Right lobe of liver (tissue), 6 donors: ENCODE measurements at regions not wholly inside any gene's neighbourhood (a gene's known extent, or its start where the extent isn't known, plus 50 kb on each side); places are given as distances from the start of the nearest gene placed in this dataset.

Source experiments
- ATAC-seq, 4 donors: fragments of 200-7000 bp; cut with Tn5 transposase; one replicate each; pipeline ENCODE4 v1.9.1; 2020; ENCODE audit warnings: mild to moderate bottlenecking in 4 of 4, moderate library complexity in 4 of 4
- DNase-seq, 3 donors: peaks; one replicate each; pipeline ENCODE4 v3.0.0-alpha.2; 2020
- H3K27ac ChIP-seq, 3 donors: fragments of 200-600 bp; one replicate each; pipeline ENCODE4 v1.8.0; 2022
- H3K27me3 ChIP-seq, 2 donors: fragments of 200-600 bp; one replicate each; pipeline ENCODE4 v1.8.0; 2022
- H3K36me3 ChIP-seq, 4 donors: fragments of 200-600 bp; sonication (generic) in 1 of 4; one replicate each; pipeline versions ENCODE4 v1.5.1 to v1.8.0; 2017 to 2022; ENCODE audit warnings: control low read depth in 1 of 4
- H3K4me1 ChIP-seq, 4 donors: fragments of 200-600 bp; sonication (generic) in 1 of 4; one replicate each; pipeline versions ENCODE4 v1.5.1 to v1.8.0; 2017 to 2022; ENCODE audit warnings: control low read depth in 1 of 4
- H3K4me3 ChIP-seq, 3 donors: fragments of 200-600 bp; one replicate each; pipeline ENCODE4 v1.8.0; 2022
- H3K9me3 ChIP-seq, 4 donors: fragments of 200-600 bp; sonication (generic) in 1 of 4; one replicate each; pipeline versions ENCODE4 v1.5.1 to v1.8.0; 2017 to 2022; ENCODE audit warnings: control low read depth in 1 of 4
- CTCF ChIP-seq, 4 donors: fragments of 200-600 bp in 3 of 4; fragments of 450-650 bp in 1 of 4; IDR thresholded peaks; one replicate each; pipeline versions ENCODE4 v1.5.1 to v1.8.0; 2016 to 2022; ENCODE audit warnings: antibody characterized with exemption in 4 of 4, mild to moderate bottlenecking in 2 of 4
- POLR2A ChIP-seq: fragments of 450-650 bp; IDR thresholded peaks from one replicate; pipeline ENCODE4 v1.6.1; 2017; ENCODE audit warnings: antibody characterized with exemption, mild to moderate bottlenecking
- WGBS: methylation state at CpG from one replicate; pipeline ENCODE4 v1.1.6; 2018; ENCODE audit warnings: low coverage, low lambda C conversion rate; ENCODE audit not compliant: insufficient coverage; ENCODE audit errors: missing lambda C conversion rate; 5-methylcytosine and 5-hydroxymethylcytosine counted together
- intact Hi-C, 2 donors: fragments of 100-400 bp; cut with DNase I; formaldehyde crosslinking; loops; one replicate each; pipeline versions ENCODE4 v1.11.2 to v1.14.1; 2022
- donor health status: DM: no; HTN: yes; CAD: no.
- donor health status: DM: no; HTN: no; CAD: no.
- donor health status: DM: no; HTN: no; CAD: no.
- donor health status: DM: no; HTN: yes; CAD: no.
- donor health status: DM: no; HTN: yes; CAD: no.

DNA sequence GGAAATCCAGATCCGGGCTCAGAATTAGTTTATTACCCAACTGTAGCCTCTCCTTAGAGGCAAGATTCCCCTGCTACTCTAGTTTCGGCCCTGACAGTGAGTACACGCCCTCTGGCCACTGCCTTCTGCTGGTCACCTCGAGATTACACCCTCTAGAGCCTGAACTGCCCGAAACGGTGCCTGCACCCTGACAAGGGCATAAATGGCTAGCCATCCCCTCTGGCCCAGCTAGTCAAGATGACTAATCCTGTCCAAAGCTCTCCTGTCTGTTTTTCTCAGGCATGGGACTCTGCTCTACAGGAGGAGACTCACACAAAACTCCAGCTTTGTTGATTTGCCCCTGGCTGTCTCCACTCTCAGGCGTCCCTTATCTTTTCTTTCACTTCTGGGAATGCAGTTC lies 150.5 kb upstream of the UBE2E2 start:
- WGBS: 58% methylated on average over 6 of the region's 7 CpGs
- Histone ChIP-seq H3K9me3 (no peaks in the 10 kb centered on the region), H3K4me3 (no peak overlapping the region), H3K27me3 (no peaks in the 10 kb centered on the region), H3K27ac (no peak overlapping the region), H3K36me3 (no peaks in the 10 kb centered on the region), H3K4me1 (no peaks in the 10 kb centered on the region)
- DNase-seq (no peak), ATAC-seq (peak in 1 of 4 donors; percentile 20)
- no peak for TF ChIP-seq CTCF (IDR thresholded peaks at IDR 0.05)
- TF ChIP-seq POLR2A: no peak
- intact Hi-C loops: no loop called here

DNA sequence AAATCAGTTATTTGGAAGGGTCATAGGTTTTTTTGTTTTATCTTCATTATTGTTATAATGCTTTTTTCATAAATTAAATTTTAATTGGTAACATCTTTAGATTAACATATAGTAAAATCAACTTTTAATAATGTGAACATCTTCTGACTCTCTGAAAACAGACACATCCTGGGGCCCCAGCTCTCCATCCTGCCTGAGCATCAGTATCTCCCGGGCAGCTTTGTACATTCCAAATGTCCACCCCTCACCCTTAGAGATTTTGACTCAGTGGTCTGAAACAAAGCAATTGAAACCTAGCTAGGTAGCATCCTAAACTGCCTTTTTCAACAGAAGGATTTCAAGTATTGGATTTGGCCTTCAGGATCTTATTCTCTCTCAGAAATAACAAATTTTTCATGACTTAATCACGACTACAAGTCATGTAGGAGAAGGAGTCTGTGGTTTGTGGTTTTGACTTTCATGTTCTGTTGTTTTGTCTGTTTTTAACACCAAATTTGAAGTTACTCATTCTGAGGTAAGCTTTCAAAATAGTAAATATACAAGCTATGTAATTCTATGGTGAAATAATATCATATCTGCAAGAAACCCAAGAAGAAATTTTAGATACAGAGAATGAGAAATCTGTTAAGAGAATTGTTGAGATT lies 147.3 kb upstream of the UBE2E2 start:
- no peak overlapping the region for H3K27ac ChIP-seq
- 64% methylated on average over 2 of the region's 2 CpGs for WGBS
- no peak for TF ChIP-seq CTCF (IDR thresholded peaks at IDR 0.05)
- TF ChIP-seq POLR2A: no peak
- H3K4me3 ChIP-seq: no peak overlapping the region
- H3K9me3 ChIP-seq: no peaks in the 10 kb centered on the region
- H3K4me1 ChIP-seq: no peaks in the 10 kb centered on the region
- H3K36me3 ChIP-seq: no peaks in the 10 kb centered on the region
- no peak for DNase-seq
- no peaks in the 10 kb centered on the region for H3K27me3 ChIP-seq
- intact Hi-C loops: no loop called here
- ATAC-seq: no peak

DNA sequence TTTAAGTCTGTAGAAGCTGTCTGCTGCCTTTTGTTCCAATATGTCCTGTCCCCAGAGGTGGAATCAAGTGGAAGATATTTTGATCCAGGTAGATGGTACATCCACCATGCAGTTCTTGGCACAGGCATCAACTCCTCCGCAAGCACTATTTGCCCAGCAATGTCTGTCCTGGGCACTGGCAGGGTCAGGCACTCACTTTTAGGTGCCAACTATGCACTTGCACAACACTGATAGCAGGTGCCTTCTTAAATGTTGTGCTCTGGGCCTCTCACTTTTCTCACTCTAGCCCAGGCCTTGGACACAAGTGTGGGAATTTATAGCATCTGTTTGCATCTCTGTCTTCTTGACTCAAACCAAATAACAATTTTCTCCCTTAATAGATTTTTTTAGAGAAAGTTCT lies 140.5 kb upstream of the UBE2E2 start:
- TF ChIP-seq POLR2A (no peak), CTCF (IDR thresholded peaks at IDR 0.05) (no peak)
- WGBS: 50% methylated on average over 1 of the region's 1 CpG
- DNase-seq (no peak), ATAC-seq (peak in 2 of 4 donors; percentile 25 to 60)
- no peaks in the 10 kb centered on the region for H3K27me3 ChIP-seq
- intact Hi-C loops: no loop called here
- H3K9me3 ChIP-seq: no peaks in the 10 kb centered on the region
- H3K4me1 ChIP-seq: no peaks in the 10 kb centered on the region
- no peaks in the 10 kb centered on the region for H3K36me3 ChIP-seq
- H3K27ac ChIP-seq: no peak overlapping the region
- H3K4me3 ChIP-seq: no peak overlapping the region

DNA sequence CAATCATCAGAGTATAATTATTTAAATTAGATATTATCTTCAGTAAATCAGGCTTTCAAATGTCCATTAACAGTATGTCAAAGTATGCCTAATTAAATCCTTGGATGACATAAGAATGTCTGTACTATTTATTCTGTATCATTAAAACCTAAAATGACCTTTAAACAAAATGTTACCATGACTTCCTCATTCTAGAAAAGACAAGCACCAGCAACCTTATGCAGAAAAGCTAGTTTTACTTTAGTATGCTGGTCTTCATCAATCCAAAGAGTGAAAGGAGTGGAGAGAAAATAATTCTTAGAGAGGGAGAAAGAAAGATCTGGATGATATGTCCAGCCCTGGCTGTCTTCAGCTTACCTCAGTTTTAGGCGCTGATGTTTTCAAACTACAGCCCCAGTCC lies 140.1 kb upstream of the UBE2E2 start:
- no peak for TF ChIP-seq CTCF (IDR thresholded peaks at IDR 0.05)
- no peak for TF ChIP-seq POLR2A
- no peak overlapping the region for H3K27ac ChIP-seq
- no peaks in the 10 kb centered on the region for H3K36me3 ChIP-seq
- no peak overlapping the region for H3K4me3 ChIP-seq
- no CpG with 5 or more reads among the region's 1 CpG for WGBS
- H3K9me3 ChIP-seq: no peaks in the 10 kb centered on the region
- DNase-seq (no peak), ATAC-seq (no peak)
- H3K4me1 ChIP-seq: no peaks in the 10 kb centered on the region
- no peaks in the 10 kb centered on the region for H3K27me3 ChIP-seq
- intact Hi-C loops: no loop called here

DNA sequence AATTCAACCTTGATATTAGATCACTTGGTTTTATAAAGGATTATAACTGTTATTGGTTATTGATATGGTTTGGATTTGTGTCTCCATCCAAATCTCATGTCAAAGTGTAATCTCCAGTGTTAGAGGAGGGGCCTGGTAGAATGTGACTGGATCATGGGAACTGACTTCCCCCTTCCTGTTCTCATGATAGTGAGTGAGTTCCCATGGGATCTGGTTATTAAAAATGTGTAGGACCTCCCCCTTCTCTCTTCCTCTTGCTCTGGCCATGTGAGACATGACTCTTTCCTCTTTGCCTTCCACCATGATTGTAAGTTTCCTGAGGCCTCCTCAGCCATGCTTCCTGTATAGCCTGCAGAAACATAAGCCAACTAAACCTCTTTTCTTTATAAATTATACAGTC lies 136.0 kb upstream of the UBE2E2 start:
- Histone ChIP-seq H3K27me3 (no peaks in the 10 kb centered on the region), H3K9me3 (no peaks in the 10 kb centered on the region), H3K4me3 (no peak overlapping the region), H3K36me3 (no peaks in the 10 kb centered on the region), H3K27ac (no peak overlapping the region), H3K4me1 (no peaks in the 10 kb centered on the region)
- ATAC-seq: no peak
- intact Hi-C loops: no loop called here
- no peak for DNase-seq
- TF ChIP-seq CTCF (IDR thresholded peaks at IDR 0.05) (no peak), POLR2A (no peak)
